ENCODE measurements at regions not wholly inside any gene's neighbourhood (a gene's known extent, or its start where the extent isn't known, plus 50 kb on each side); places are given as distances from the start of the nearest gene placed in this dataset.

GRCh38 chr4:85257817-85258370, 217.1 kb upstream of the ARHGAP24 start:
- Histone ChIP-seq H3K4me3 (no peak overlapping the region), H3K27me3 (no peaks in the 10 kb centered on the region), H3K27ac (peak overlapping the region in 1 of 4 donors; percentile 51), H3K4me1 (no peaks in the 10 kb centered on the region), H3K36me3 (no peaks in the 10 kb centered on the region), H3K9me3 (no peaks in the 10 kb centered on the region)
- no peak for DNase-seq
- TF ChIP-seq CTCF (IDR thresholded peaks at IDR 0.05), result no peak
- TF ChIP-seq POLR2A (IDR thresholded peaks at IDR 0.05), result no peak

- TF ChIP-seq POLR2A (IDR thresholded peaks at IDR 0.05) (no peak), CTCF (IDR thresholded peaks at IDR 0.05) (no peak)
- DNase-seq, result no peak
- no peak overlapping the region for H3K4me3 ChIP-seq
- H3K36me3 ChIP-seq, result no peaks in the 10 kb centered on the region
- no peaks in the 10 kb centered on the region for H3K4me1 ChIP-seq
- no peaks in the 10 kb centered on the region for H3K27me3 ChIP-seq
- no peaks in the 10 kb centered on the region for H3K9me3 ChIP-seq
- no peak overlapping the region for H3K27ac ChIP-seq
These were observed 214.9 kb upstream of the ARHGAP24 start for GRCh38 chr4:85260064-85260463.

- Histone ChIP-seq H3K4me1 (no peaks in the 10 kb centered on the region), H3K27me3 (no peaks in the 10 kb centered on the region), H3K36me3 (no peaks in the 10 kb centered on the region), H3K27ac (no peak overlapping the region), H3K4me3 (no peak overlapping the region), H3K9me3 (no peaks in the 10 kb centered on the region)
- no peak for DNase-seq
- no peak for TF ChIP-seq CTCF (IDR thresholded peaks at IDR 0.05)
- TF ChIP-seq POLR2A (IDR thresholded peaks at IDR 0.05), result no peak
These were observed 209.7 kb upstream of the ARHGAP24 start for GRCh38 chr4:85265234-85265633.

- no peaks in the 10 kb centered on the region for H3K36me3 ChIP-seq
- TF ChIP-seq CTCF (IDR thresholded peaks at IDR 0.05), result no peak
- TF ChIP-seq POLR2A (IDR thresholded peaks at IDR 0.05), result no peak
- no peak overlapping the region for H3K27ac ChIP-seq
- H3K4me3 ChIP-seq, result no peak overlapping the region
- no peak for DNase-seq
- no peaks in the 10 kb centered on the region for H3K4me1 ChIP-seq
- H3K9me3 ChIP-seq, result no peaks in the 10 kb centered on the region
- no peaks in the 10 kb centered on the region for H3K27me3 ChIP-seq
These were observed 206.8 kb upstream of the ARHGAP24 start for GRCh38 chr4:85268188-85268587.

GRCh38 chr4:85268961-85269360, 206.0 kb upstream of the ARHGAP24 start:
- TF ChIP-seq POLR2A (IDR thresholded peaks at IDR 0.05) (no peak), CTCF (IDR thresholded peaks at IDR 0.05) (no peak)

GRCh38 chr4:85274955-85275354, 200.0 kb upstream of the ARHGAP24 start:
- no peaks in the 10 kb centered on the region for H3K9me3 ChIP-seq
- DNase-seq, result no peak
- H3K4me1 ChIP-seq, result no peaks in the 10 kb centered on the region
- H3K4me3 ChIP-seq, result no peak overlapping the region
- no peaks in the 10 kb centered on the region for H3K27me3 ChIP-seq
- H3K36me3 ChIP-seq, result no peaks in the 10 kb centered on the region
- no peak overlapping the region for H3K27ac ChIP-seq
- TF ChIP-seq POLR2A (IDR thresholded peaks at IDR 0.05), result no peak
- no peak for TF ChIP-seq CTCF (IDR thresholded peaks at IDR 0.05)

More at GRCh38 chr4:85268961-85269360, 206.0 kb upstream of the ARHGAP24 start:
- no peaks in the 10 kb centered on the region for H3K9me3 ChIP-seq
- H3K27ac ChIP-seq, result no peak overlapping the region
- no peak overlapping the region for H3K4me3 ChIP-seq
- H3K36me3 ChIP-seq, result no peaks in the 10 kb centered on the region
- no peak for DNase-seq
- no peaks in the 10 kb centered on the region for H3K4me1 ChIP-seq
- no peaks in the 10 kb centered on the region for H3K27me3 ChIP-seq
